Endodermal cell (in vitro differentiated cells): ENCODE measurements at regions not wholly inside any gene's neighbourhood (a gene's known extent, or its start where the extent isn't known, plus 50 kb on each side); places are given as distances from the start of the nearest gene placed in this dataset.

Source experiments
- DNase-seq: peaks from one replicate; pipeline ENCODE4 v3.0.0-alpha.2; 2017
- H3K27ac ChIP-seq: 2 replicates; pipeline ENCODE4 v1.5.1; 2013; ENCODE audit warnings: mild to moderate bottlenecking, low read depth, low read length, moderate library complexity
- H3K27me3 ChIP-seq: 2 replicates; pipeline ENCODE4 v1.6.1; 2013; ENCODE audit warnings: mild to moderate bottlenecking, low read length, moderate library complexity; ENCODE audit not compliant: insufficient read depth, control insufficient read depth, poor library complexity, severe bottlenecking
- H3K36me3 ChIP-seq: 2 replicates; pipeline ENCODE4 v1.7.0; 2013; ENCODE audit warnings: mild to moderate bottlenecking, low read length, moderate library complexity; ENCODE audit not compliant: control insufficient read depth, insufficient read depth
- H3K4me1 ChIP-seq: one replicate; pipeline ENCODE4 v1.7.0; 2013; ENCODE audit warnings: low read length; ENCODE audit not compliant: control insufficient read depth, insufficient read depth
- H3K4me3 ChIP-seq: 2 replicates; pipeline ENCODE4 v1.5.1; 2013; ENCODE audit warnings: mild to moderate bottlenecking, low read length, moderate library complexity
- H3K9ac ChIP-seq: 2 replicates; pipeline ENCODE4 v1.6.1; 2013; ENCODE audit warnings: mild to moderate bottlenecking, low read length, moderate library complexity; ENCODE audit not compliant: poor library complexity, severe bottlenecking; ENCODE audit errors: extremely low read depth
- H3K9me3 ChIP-seq: 2 replicates; pipeline ENCODE4 v1.6.1; 2013; ENCODE audit warnings: mild to moderate bottlenecking, low read length, moderate library complexity; ENCODE audit not compliant: control insufficient read depth
- H3K27ac Mint-ChIP-seq: 2 replicates; pipeline ENCODE4 v1.8.0; 2020; ENCODE audit warnings: mixed read lengths
- H3K27me3 Mint-ChIP-seq: 2 replicates; pipeline ENCODE4 v1.8.0; 2021; ENCODE audit warnings: mild to moderate bottlenecking, mixed read lengths; ENCODE audit not compliant: insufficient read depth
- H3K36me3 Mint-ChIP-seq: 2 replicates; pipeline ENCODE4 v1.8.0; 2020; ENCODE audit warnings: low read depth, mixed read lengths
- H3K4me1 Mint-ChIP-seq: 2 replicates; pipeline ENCODE4 v1.8.0; 2020; ENCODE audit warnings: mixed read lengths
- H3K4me3 Mint-ChIP-seq: 2 replicates; pipeline ENCODE4 v1.8.0; 2020; ENCODE audit warnings: mild to moderate bottlenecking, moderate library complexity, mixed read lengths
- H3K9me3 Mint-ChIP-seq: 2 replicates; pipeline ENCODE4 v1.8.0; 2020; ENCODE audit warnings: mild to moderate bottlenecking, mixed read lengths
- CTCF ChIP-seq: fragments of 200-600 bp; sonication (generic); conservative IDR thresholded peaks from 2 replicates; pipeline ENCODE4 v1.5.0; 2021; ENCODE audit warnings: antibody characterized with exemption, mild to moderate bottlenecking
- WGBS, 2 experiments: methylation state at CpG; one replicate each; pipeline versions ENCODE4 v1.1.5 to v1.1.7; 2013; ENCODE audit warnings: missing lambda C conversion rate in 2 of 2, mixed read lengths in 1 of 2; ENCODE audit not compliant: insufficient coverage in 1 of 2, insufficient read length in 1 of 2; 5-methylcytosine and 5-hydroxymethylcytosine counted together

GRCh38 chr15:70498096-70498626 lies 265.2 kb downstream of the UACA start:
- Histone ChIP-seq H3K27me3 (peaks cover 7% of the 10 kb centered on the region), H3K4me3 (no peak overlapping the region), H3K4me1 (peaks cover 20% of the 10 kb centered on the region), H3K9me3 (no peaks in the 10 kb centered on the region), H3K9ac (no peak overlapping the region), H3K27ac (no peak overlapping the region), H3K36me3 (no peaks in the 10 kb centered on the region)
- no peaks in the 10 kb centered on the region for H3K36me3 Mint-ChIP-seq
- 94 to 99% methylated on average over 11 to 12 of the region's 12 CpGs for WGBS, 2 experiments
- H3K9me3 Mint-ChIP-seq, result no peaks in the 10 kb centered on the region
- H3K4me1 Mint-ChIP-seq, result peaks cover 26% of the 10 kb centered on the region
- H3K27me3 Mint-ChIP-seq, result peaks cover 14% of the 10 kb centered on the region
- no peak overlapping the region for H3K4me3 Mint-ChIP-seq
- TF ChIP-seq CTCF, result no peak
- H3K27ac Mint-ChIP-seq, result no peak overlapping the region
- DNase-seq, result no peak

GRCh38 chr15:70497661-70498060 lies 265.7 kb downstream of the UACA start:
- H3K27me3 Mint-ChIP-seq, result peaks cover 13% of the 10 kb centered on the region
- H3K4me3 Mint-ChIP-seq, result no peak overlapping the region
- H3K9me3 Mint-ChIP-seq, result no peaks in the 10 kb centered on the region
- no peaks in the 10 kb centered on the region for H3K36me3 Mint-ChIP-seq
- peaks cover 27% of the 10 kb centered on the region for H3K4me1 Mint-ChIP-seq
- peaks cover 20% of the 10 kb centered on the region for H3K4me1 ChIP-seq
- H3K27ac ChIP-seq, result no peak overlapping the region
- DNase-seq, result no peak
- H3K9me3 ChIP-seq, result no peaks in the 10 kb centered on the region
- no peak for TF ChIP-seq CTCF
- WGBS, 2 experiments, result 88% methylated on average over 7 of the region's 7 CpGs
- H3K27ac Mint-ChIP-seq, result no peak overlapping the region
- H3K36me3 ChIP-seq, result no peaks in the 10 kb centered on the region
- H3K27me3 ChIP-seq, result peaks cover 7% of the 10 kb centered on the region
- no peak overlapping the region for H3K4me3 ChIP-seq
- no peak overlapping the region for H3K9ac ChIP-seq

- peaks cover 8% of the 10 kb centered on the region for H3K27me3 Mint-ChIP-seq
- H3K4me3 Mint-ChIP-seq, result no peak overlapping the region
- DNase-seq, result no peak
- no peaks in the 10 kb centered on the region for H3K9me3 ChIP-seq
- H3K27ac ChIP-seq, result no peak overlapping the region
- peaks cover 34% of the 10 kb centered on the region for H3K4me1 Mint-ChIP-seq
- peaks cover 20% of the 10 kb centered on the region for H3K4me1 ChIP-seq
- H3K36me3 Mint-ChIP-seq, result no peaks in the 10 kb centered on the region
- H3K4me3 ChIP-seq, result no peak overlapping the region
- H3K27ac Mint-ChIP-seq, result peak overlapping the region; percentile 50
- WGBS, 2 experiments, result 91 to 93% methylated on average over 4 of the region's 4 CpGs
- peaks cover 8% of the 10 kb centered on the region for H3K27me3 ChIP-seq
- no peak for TF ChIP-seq CTCF
- no peaks in the 10 kb centered on the region for H3K9me3 Mint-ChIP-seq
- no peaks in the 10 kb centered on the region for H3K36me3 ChIP-seq
- H3K9ac ChIP-seq, result no peak overlapping the region
These were observed 267.3 kb downstream of the UACA start for GRCh38 chr15:70495991-70496599.
